Tibial artery (tissue), 4 donors: ENCODE measurements at regions not wholly inside any gene's neighbourhood (a gene's known extent, or its start where the extent isn't known, plus 50 kb on each side); places are given as distances from the start of the nearest gene placed in this dataset.

Source experiments
- DNase-seq, 2 donors: peaks; one replicate each; pipeline ENCODE4 v3.0.0-alpha.2; 2019
- H3K27ac ChIP-seq, 2 donors: fragments of 200-600 bp; sonication (generic) in 1 of 2; 1 replicate in 1 of 2; 2 replicates in 1 of 2; pipeline ENCODE4 v1.5.1; 2018 to 2019; ENCODE audit warnings: mild to moderate bottlenecking in 1 of 2
- H3K27me3 ChIP-seq, 2 donors: fragments of 200-600 bp; sonication (generic) in 1 of 2; one replicate each; pipeline versions ENCODE4 v1.5.1 to v1.6.0; 2016 to 2019
- H3K36me3 ChIP-seq, 3 donors: fragments of 200-600 bp; sonication (generic) in 2 of 3; one replicate each; pipeline ENCODE4 v1.5.1; 2016 to 2019; ENCODE audit warnings: mild to moderate bottlenecking in 2 of 3
- H3K4me1 ChIP-seq, 4 donors: fragments of 200-600 bp; sonication (generic) in 2 of 4; 1 replicate in 3 of 4; 2 replicates in 1 of 4; pipeline ENCODE4 v1.5.1; 2016 to 2019
- H3K4me3 ChIP-seq, 2 donors: fragments of 200-600 bp; sonication (generic) in 1 of 2; 1 replicate in 1 of 2; 2 replicates in 1 of 2; pipeline ENCODE4 v1.5.1; 2018 to 2019; ENCODE audit warnings: mild to moderate bottlenecking in 2 of 2
- H3K9me3 ChIP-seq, 3 donors: fragments of 200-600 bp; sonication (generic) in 1 of 3; one replicate each; pipeline ENCODE4 v1.5.1; 2016 to 2019
- CTCF ChIP-seq, 2 experiments: fragments of 200-600 bp in 1 of 2; fragments of 450-650 bp in 1 of 2; IDR thresholded peaks; one replicate each; pipeline ENCODE4 v1.5.1; 2017 to 2019; ENCODE audit warnings: antibody characterized with exemption in 2 of 2, mild to moderate bottlenecking in 1 of 2, moderate library complexity in 1 of 2
- intact Hi-C: fragments of 100-400 bp; cut with DNase I; formaldehyde crosslinking; loops from one replicate; pipeline ENCODE4 v1.15.0; 2023; ENCODE audit warnings: low total_unique reads

- Histone ChIP-seq H3K4me3 (no peak overlapping the region), H3K27ac (no peak overlapping the region), H3K4me1 (peaks cover 0 to 7% (median 0%) of the 10 kb centered on the region in 4 donors), H3K9me3 (no peaks in the 10 kb centered on the region), H3K27me3 (peaks cover 0 to 37% of the 10 kb centered on the region in 2 donors), H3K36me3 (no peaks in the 10 kb centered on the region)
- no peak for TF ChIP-seq CTCF (IDR thresholded peaks at IDR 0.05)
- no peak for DNase-seq
- intact Hi-C loops: no loop called here
These were observed 171.0 kb downstream of the BMP7 start for GRCh38 chr20:57095426-57095825.

- Histone ChIP-seq H3K27me3 (peaks cover 0 to 24% of the 10 kb centered on the region in 2 donors), H3K27ac (no peak overlapping the region), H3K4me3 (no peak overlapping the region), H3K9me3 (no peaks in the 10 kb centered on the region), H3K4me1 (peaks cover 0 to under 1% (median 0%) of the 10 kb centered on the region in 4 donors), H3K36me3 (no peaks in the 10 kb centered on the region)
- no peak for DNase-seq
- intact Hi-C loops: no loop called here
- no peak for TF ChIP-seq CTCF (IDR thresholded peaks at IDR 0.05)
These were observed 169.1 kb downstream of the BMP7 start for GRCh38 chr20:57097245-57097915.

- no peak overlapping the region for H3K4me3 ChIP-seq
- H3K36me3 ChIP-seq: no peaks in the 10 kb centered on the region
- H3K4me1 ChIP-seq: no peaks in the 10 kb centered on the region
- H3K9me3 ChIP-seq: no peaks in the 10 kb centered on the region
- no peak overlapping the region for H3K27ac ChIP-seq
- no peak for DNase-seq
- no peak for TF ChIP-seq CTCF (IDR thresholded peaks at IDR 0.05)
- peaks cover 0 to 17% of the 10 kb centered on the region in 2 donors for H3K27me3 ChIP-seq
- intact Hi-C loops: no loop called here
These were observed 164.3 kb downstream of the BMP7 start for GRCh38 chr20:57102160-57102559.

- Histone ChIP-seq H3K4me1 (no peaks in the 10 kb centered on the region), H3K9me3 (no peaks in the 10 kb centered on the region), H3K27me3 (peaks cover 0 to 14% of the 10 kb centered on the region in 2 donors), H3K4me3 (no peak overlapping the region), H3K36me3 (no peaks in the 10 kb centered on the region), H3K27ac (no peak overlapping the region)
- intact Hi-C loops: no loop called here
- DNase-seq: no peak
- no peak for TF ChIP-seq CTCF (IDR thresholded peaks at IDR 0.05)
These were observed 163.9 kb downstream of the BMP7 start for GRCh38 chr20:57102566-57102965.

GRCh38 chr20:57103146-57103800 lies 163.2 kb downstream of the BMP7 start:
- intact Hi-C loops: no loop called here
- Histone ChIP-seq H3K36me3 (no peaks in the 10 kb centered on the region), H3K27ac (no peak overlapping the region), H3K9me3 (no peaks in the 10 kb centered on the region), H3K27me3 (peaks cover 0 to 14% of the 10 kb centered on the region in 2 donors), H3K4me3 (no peak overlapping the region), H3K4me1 (no peaks in the 10 kb centered on the region)
- no peak for DNase-seq
- TF ChIP-seq CTCF (IDR thresholded peaks at IDR 0.05): no peak
